Left lung (tissue), 4 donors: ENCODE measurements at regions not wholly inside any gene's neighbourhood (a gene's known extent, or its start where the extent isn't known, plus 50 kb on each side); places are given as distances from the start of the nearest gene placed in this dataset.

Experiments
- ATAC-seq: fragments of 200-7000 bp; cut with Tn5 transposase; one replicate; pipeline ENCODE4 v1.9.1; 2020; ENCODE audit warnings: moderate library complexity
- DNase-seq, 4 donors: peaks; one replicate each; pipeline ENCODE4 v3.0.0-alpha.2; 2013 to 2020
- H3K27ac ChIP-seq, 2 donors: fragments of 200-600 bp; sonication (generic) in 1 of 2; one replicate each; pipeline versions ENCODE4 v1.5.0 to v1.8.0; 2020 to 2021
- H3K27me3 ChIP-seq, 2 donors: fragments of 200-600 bp; sonication (generic) in 1 of 2; one replicate each; pipeline versions ENCODE4 v1.5.0 to v1.8.0; 2020 to 2021
- H3K36me3 ChIP-seq, 2 donors: fragments of 200-600 bp; sonication (generic) in 1 of 2; one replicate each; pipeline versions ENCODE4 v1.5.0 to v1.8.0; 2020 to 2021
- H3K4me1 ChIP-seq, 2 donors: fragments of 200-600 bp; one replicate each; pipeline ENCODE4 v1.8.0; 2021
- H3K4me3 ChIP-seq, 2 donors: fragments of 200-600 bp; sonication (generic) in 1 of 2; one replicate each; pipeline versions ENCODE4 v1.5.0 to v1.8.0; 2020 to 2021; ENCODE audit warnings: mild to moderate bottlenecking in 1 of 2
- H3K9me3 ChIP-seq, 2 donors: fragments of 200-600 bp; sonication (generic) in 1 of 2; one replicate each; pipeline versions ENCODE4 v1.5.0 to v1.8.0; 2020 to 2021
- intact Hi-C, 2 donors: fragments of 100-400 bp; cut with DNase I; formaldehyde crosslinking; loops; one replicate each; pipeline versions ENCODE4 v1.11.2 to v1.14.2; 2022
- TF ChIP-seq, protein P1 (sequence below), 2 donors: fragments of 200-600 bp; sonication (generic) in 1 of 2; IDR thresholded peaks; one replicate each; pipeline versions ENCODE4 v1.5.0 to v1.8.0; 2021; ENCODE audit warnings: antibody characterized with exemption in 2 of 2
- donor health status: DM: no; HTN: yes; CAD: no.
- donor health status: DM: no; HTN: no; CAD: no.

DNA sequence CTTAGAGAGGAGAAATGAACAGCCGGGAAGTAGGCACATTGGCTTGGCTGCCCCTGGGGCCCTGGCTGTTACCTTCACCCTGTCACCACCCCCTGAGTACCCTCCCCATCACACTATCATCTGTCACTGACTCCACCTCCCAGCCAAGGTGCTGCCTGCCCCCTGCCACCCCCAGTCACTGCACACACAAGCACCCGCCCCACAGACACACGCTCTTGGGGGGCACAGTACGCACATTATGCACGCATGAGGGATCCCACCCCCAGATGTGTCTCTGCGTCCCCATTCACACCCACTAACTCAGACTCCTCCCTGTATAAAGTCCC lies 223.3 kb downstream of the PTPRU start:
- no peak overlapping the region for H3K27ac ChIP-seq
- H3K4me1 ChIP-seq: no peaks in the 10 kb centered on the region
- peaks cover 0 to 1% of the 10 kb centered on the region in 2 donors for H3K9me3 ChIP-seq
- ATAC-seq (no peak), DNase-seq (no peak)
- no peaks in the 10 kb centered on the region for H3K36me3 ChIP-seq
- TF ChIP-seq, protein P1, sequence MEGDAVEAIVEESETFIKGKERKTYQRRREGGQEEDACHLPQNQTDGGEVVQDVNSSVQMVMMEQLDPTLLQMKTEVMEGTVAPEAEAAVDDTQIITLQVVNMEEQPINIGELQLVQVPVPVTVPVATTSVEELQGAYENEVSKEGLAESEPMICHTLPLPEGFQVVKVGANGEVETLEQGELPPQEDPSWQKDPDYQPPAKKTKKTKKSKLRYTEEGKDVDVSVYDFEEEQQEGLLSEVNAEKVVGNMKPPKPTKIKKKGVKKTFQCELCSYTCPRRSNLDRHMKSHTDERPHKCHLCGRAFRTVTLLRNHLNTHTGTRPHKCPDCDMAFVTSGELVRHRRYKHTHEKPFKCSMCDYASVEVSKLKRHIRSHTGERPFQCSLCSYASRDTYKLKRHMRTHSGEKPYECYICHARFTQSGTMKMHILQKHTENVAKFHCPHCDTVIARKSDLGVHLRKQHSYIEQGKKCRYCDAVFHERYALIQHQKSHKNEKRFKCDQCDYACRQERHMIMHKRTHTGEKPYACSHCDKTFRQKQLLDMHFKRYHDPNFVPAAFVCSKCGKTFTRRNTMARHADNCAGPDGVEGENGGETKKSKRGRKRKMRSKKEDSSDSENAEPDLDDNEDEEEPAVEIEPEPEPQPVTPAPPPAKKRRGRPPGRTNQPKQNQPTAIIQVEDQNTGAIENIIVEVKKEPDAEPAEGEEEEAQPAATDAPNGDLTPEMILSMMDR (IDR thresholded peaks at IDR 0.05): no peak
- intact Hi-C loops: no loop called here
- H3K27me3 ChIP-seq: peaks cover 0 to 32% of the 10 kb centered on the region in 2 donors
- H3K4me3 ChIP-seq: no peak overlapping the region

- no peak overlapping the region for H3K4me3 ChIP-seq
- H3K36me3 ChIP-seq: no peaks in the 10 kb centered on the region
- H3K4me1 ChIP-seq: no peaks in the 10 kb centered on the region
- TF ChIP-seq, protein P1 (IDR thresholded peaks at IDR 0.05): no peak
- DNase-seq: no peak
- intact Hi-C loops: no loop called here
- no peak overlapping the region for H3K27ac ChIP-seq
- H3K9me3 ChIP-seq: no peaks in the 10 kb centered on the region
- peaks cover 0 to 32% of the 10 kb centered on the region in 2 donors for H3K27me3 ChIP-seq
- ATAC-seq: no peak
These were observed 222.7 kb downstream of the PTPRU start for GRCh38 chr1:29458737-29459619.

DNA sequence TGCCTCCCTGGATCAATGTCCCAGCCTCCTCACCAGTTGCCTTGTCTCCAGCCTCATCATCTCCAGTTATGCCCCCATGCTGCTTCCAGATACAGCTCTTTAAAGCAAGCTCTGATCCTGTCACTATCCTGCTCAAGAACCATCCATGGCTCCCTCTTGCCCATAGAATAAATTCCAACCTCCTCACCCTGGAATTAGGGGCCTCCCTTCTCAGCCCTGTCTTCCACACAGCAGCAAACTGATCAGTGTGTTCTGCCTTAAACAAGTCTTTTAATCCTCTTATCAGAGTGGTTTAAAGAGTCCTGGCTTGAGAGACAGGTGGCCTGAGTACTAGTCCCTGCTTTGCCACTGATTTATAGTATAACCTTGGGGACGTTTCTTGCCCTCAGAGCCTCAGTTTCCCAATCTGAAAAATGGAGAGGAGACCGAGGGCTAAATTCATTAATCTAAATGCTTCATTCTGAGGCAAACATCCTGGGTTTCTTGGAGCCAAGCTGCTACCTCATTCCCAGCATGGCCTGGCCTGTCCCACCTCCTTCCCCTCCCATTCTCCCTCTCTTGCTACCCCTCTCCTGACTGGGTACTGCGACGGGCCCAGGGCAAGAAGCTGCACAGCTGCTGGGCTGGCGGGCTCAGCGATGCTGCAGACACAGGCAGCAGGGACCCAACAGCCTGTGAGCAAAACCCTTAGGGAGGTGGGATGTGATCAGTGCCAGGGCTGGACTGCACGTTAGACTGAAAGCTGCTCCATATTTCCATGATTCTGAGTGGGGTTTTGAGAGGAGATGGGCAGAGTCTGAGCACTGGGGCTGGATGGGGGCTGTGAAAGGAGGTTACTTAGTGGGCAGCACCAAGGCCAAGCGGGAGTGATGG lies 221.4 kb downstream of the PTPRU start:
- TF ChIP-seq, protein P1 (IDR thresholded peaks at IDR 0.05): no peak
- Histone ChIP-seq H3K9me3 (no peaks in the 10 kb centered on the region), H3K4me1 (no peaks in the 10 kb centered on the region), H3K27ac (no peak overlapping the region), H3K36me3 (no peaks in the 10 kb centered on the region), H3K27me3 (peaks cover 0 to 32% of the 10 kb centered on the region in 2 donors), H3K4me3 (no peak overlapping the region)
- ATAC-seq: no peak
- no peak for DNase-seq
- intact Hi-C loops: no loop called here

GRCh38 chr1:29456685-29457435 lies 220.5 kb downstream of the PTPRU start:
- no peak for DNase-seq
- ATAC-seq: no peak
- Histone ChIP-seq H3K4me3 (no peak overlapping the region), H3K36me3 (no peaks in the 10 kb centered on the region), H3K27ac (no peak overlapping the region), H3K27me3 (peaks cover 0 to 32% of the 10 kb centered on the region in 2 donors), H3K4me1 (no peaks in the 10 kb centered on the region), H3K9me3 (no peaks in the 10 kb centered on the region)
- intact Hi-C loops: no loop called here
- TF ChIP-seq, protein P1 (IDR thresholded peaks at IDR 0.05): no peak
